ENCODE measurements at regions not wholly inside any gene's neighbourhood (a gene's known extent, or its start where the extent isn't known, plus 50 kb on each side); places are given as distances from the start of the nearest gene placed in this dataset.

DNA sequence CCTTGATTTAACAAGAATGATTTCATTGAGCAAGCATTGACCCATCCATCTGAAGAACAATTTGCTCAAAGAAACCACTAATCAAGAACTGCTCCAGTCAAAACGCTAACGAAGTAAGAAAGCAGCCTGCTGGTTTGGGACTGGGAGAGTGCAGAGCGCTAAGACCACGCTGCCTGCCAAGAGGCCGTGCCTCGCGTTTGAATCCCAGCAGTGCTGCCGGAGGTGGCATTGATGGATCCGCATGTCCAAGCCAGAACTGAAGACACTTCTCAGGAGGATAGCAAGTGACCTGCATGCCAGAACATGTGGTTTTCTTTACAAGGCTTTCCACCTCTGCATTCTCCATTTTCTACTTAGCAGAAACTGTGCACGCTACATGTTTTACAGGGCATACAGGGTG is 105.2 kb upstream of the FOXC1 start:
- no peak for TF ChIP-seq EZH2 (IDR thresholded peaks at IDR 0.05; ENCODE audit: borderline replicate concordance)
- TF ChIP-seq EZH2phosphoT487 (IDR thresholded peaks at IDR 0.05; ENCODE audit: low read depth, severe bottlenecking, unreplicated experiment): no peak
- TF ChIP-seq, protein P1, sequence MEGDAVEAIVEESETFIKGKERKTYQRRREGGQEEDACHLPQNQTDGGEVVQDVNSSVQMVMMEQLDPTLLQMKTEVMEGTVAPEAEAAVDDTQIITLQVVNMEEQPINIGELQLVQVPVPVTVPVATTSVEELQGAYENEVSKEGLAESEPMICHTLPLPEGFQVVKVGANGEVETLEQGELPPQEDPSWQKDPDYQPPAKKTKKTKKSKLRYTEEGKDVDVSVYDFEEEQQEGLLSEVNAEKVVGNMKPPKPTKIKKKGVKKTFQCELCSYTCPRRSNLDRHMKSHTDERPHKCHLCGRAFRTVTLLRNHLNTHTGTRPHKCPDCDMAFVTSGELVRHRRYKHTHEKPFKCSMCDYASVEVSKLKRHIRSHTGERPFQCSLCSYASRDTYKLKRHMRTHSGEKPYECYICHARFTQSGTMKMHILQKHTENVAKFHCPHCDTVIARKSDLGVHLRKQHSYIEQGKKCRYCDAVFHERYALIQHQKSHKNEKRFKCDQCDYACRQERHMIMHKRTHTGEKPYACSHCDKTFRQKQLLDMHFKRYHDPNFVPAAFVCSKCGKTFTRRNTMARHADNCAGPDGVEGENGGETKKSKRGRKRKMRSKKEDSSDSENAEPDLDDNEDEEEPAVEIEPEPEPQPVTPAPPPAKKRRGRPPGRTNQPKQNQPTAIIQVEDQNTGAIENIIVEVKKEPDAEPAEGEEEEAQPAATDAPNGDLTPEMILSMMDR (IDR thresholded peaks at IDR 0.05; ENCODE audit: poor library complexity): no peak
- H2AFZ ChIP-seq: no peak overlapping the region
- no peaks in the 10 kb centered on the region for H3K36me3 ChIP-seq (replicated peaks; ENCODE audit: insufficient read depth, low read depth)
- no peaks in the 10 kb centered on the region for H3K9me3 ChIP-seq (ENCODE audit: low read depth)
- no peaks in the 10 kb centered on the region for H4K20me1 ChIP-seq (ENCODE audit: insufficient read depth, poor library complexity, severe bottlenecking)
- no peak for DNase-seq (ENCODE audit: low spot score)
- WGBS (ENCODE audit: low lambda C conversion rate, missing lambda C conversion rate): 70% methylated on average over 10 of the region's 10 CpGs
- peaks cover 5% of the 10 kb centered on the region for H3K4me1 ChIP-seq (ENCODE audit: insufficient read depth)
- H3K4me3 ChIP-seq: no peak overlapping the region
- peak overlapping the region; percentile 28 for H3K27ac ChIP-seq
- H3K9me2 ChIP-seq (replicated peaks; ENCODE audit: insufficient read depth): no peaks in the 10 kb centered on the region
- no peak overlapping the region for H3K4me2 ChIP-seq
- no peaks in the 10 kb centered on the region for H3K79me2 ChIP-seq
- H3K27me3 ChIP-seq: peaks cover 14% of the 10 kb centered on the region

DNA sequence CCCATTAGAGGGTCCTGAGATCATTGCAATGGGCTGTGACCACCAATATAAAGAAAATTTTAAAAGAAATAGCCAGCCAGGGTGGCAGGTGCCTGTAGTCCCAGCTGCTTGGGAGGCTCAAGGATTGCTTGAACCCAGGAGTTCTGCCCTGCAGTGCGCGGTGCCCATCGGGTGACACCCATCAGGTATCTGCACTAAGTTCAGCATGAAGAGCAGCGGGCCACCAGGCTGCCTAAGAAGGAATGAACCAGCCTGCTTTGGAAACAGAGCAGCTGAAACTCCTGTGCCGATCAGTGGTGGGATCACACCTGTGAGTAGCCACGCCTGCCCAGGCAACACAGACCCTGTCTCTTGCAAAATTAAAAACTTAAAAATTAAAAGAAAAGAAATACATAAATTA is 102.5 kb upstream of the FOXC1 start:
- no peaks in the 10 kb centered on the region for H3K36me3 ChIP-seq (replicated peaks; ENCODE audit: insufficient read depth, low read depth)
- H3K9me2 ChIP-seq (replicated peaks; ENCODE audit: insufficient read depth): no peaks in the 10 kb centered on the region
- no peak overlapping the region for H3K27ac ChIP-seq
- peaks cover 5% of the 10 kb centered on the region for H3K4me1 ChIP-seq (ENCODE audit: insufficient read depth)
- H3K4me2 ChIP-seq: no peak overlapping the region
- no peak overlapping the region for H2AFZ ChIP-seq
- no peaks in the 10 kb centered on the region for H3K79me2 ChIP-seq
- H3K27me3 ChIP-seq: peaks cover 14% of the 10 kb centered on the region
- no peaks in the 10 kb centered on the region for H4K20me1 ChIP-seq (ENCODE audit: insufficient read depth, poor library complexity, severe bottlenecking)
- TF ChIP-seq EZH2 (IDR thresholded peaks at IDR 0.05; ENCODE audit: borderline replicate concordance) (no peak), EZH2phosphoT487 (IDR thresholded peaks at IDR 0.05; ENCODE audit: low read depth, severe bottlenecking, unreplicated experiment) (no peak)
- TF ChIP-seq, protein P1 (IDR thresholded peaks at IDR 0.05; ENCODE audit: poor library complexity): no peak
- no peak overlapping the region for H3K4me3 ChIP-seq
- H3K9me3 ChIP-seq (ENCODE audit: low read depth): no peaks in the 10 kb centered on the region
- no peak for DNase-seq (ENCODE audit: low spot score)
- WGBS (ENCODE audit: low lambda C conversion rate, missing lambda C conversion rate): 97% methylated on average over 6 of the region's 6 CpGs

DNA sequence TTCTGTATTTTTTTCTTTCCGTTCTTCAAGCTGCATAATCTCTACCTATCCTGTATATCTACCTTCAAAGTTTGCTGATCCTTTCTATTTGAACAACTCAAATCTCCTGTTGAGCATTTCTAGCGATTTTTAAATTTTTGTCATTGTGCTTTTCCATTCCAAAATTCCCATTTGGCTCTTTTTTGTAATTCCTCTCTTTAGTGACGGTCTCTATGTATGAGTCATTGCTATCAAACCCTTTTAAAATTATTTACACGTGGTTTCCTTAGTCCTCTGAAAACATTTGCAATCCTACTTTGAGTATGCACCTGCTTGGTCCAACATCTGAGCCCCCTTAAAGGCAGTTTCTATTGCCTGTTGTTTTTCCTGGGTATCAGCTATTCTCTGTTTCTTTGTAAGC is 100.5 kb upstream of the FOXC1 start:
- Histone ChIP-seq H3K9me3 (ENCODE audit: low read depth) (no peaks in the 10 kb centered on the region), H3K27me3 (peaks cover 14% of the 10 kb centered on the region), H3K4me2 (no peak overlapping the region), H3K4me3 (no peak overlapping the region), H3K27ac (no peak overlapping the region), H3K9me2 (replicated peaks; ENCODE audit: insufficient read depth) (no peaks in the 10 kb centered on the region), H3K36me3 (replicated peaks; ENCODE audit: insufficient read depth, low read depth) (no peaks in the 10 kb centered on the region), H3K4me1 (ENCODE audit: insufficient read depth) (peaks cover 13% of the 10 kb centered on the region), H3K79me2 (no peaks in the 10 kb centered on the region), H2AFZ (no peak overlapping the region), H4K20me1 (ENCODE audit: insufficient read depth, poor library complexity, severe bottlenecking) (no peaks in the 10 kb centered on the region)
- 87% methylated on average over 4 of the region's 4 CpGs for WGBS (ENCODE audit: low lambda C conversion rate, missing lambda C conversion rate)
- no peak for DNase-seq (ENCODE audit: low spot score)
- TF ChIP-seq, protein P1 (IDR thresholded peaks at IDR 0.05; ENCODE audit: poor library complexity): no peak
- TF ChIP-seq EZH2 (IDR thresholded peaks at IDR 0.05; ENCODE audit: borderline replicate concordance) (no peak), EZH2phosphoT487 (IDR thresholded peaks at IDR 0.05; ENCODE audit: low read depth, severe bottlenecking, unreplicated experiment) (no peak)

DNA sequence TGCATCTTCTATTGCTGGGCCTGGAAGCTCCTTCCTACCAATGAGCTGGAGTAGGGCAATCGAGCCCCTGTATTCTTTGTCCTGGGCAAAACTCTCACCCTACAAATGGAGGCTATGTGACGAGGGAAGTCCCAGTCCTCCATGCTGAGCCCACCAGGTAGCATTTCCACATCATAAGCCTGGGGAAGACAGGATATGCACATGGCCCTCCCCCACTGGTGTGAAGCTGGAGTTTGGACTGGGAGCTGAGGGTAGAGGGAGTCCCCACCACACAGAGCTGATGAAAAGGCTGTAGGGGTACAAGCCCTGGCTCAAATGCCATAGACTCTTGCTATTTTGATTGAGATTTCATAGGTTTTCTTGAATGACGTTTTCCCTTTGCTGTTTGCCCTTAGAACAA is 99.5 kb upstream of the FOXC1 start:
- Histone ChIP-seq H3K4me2 (no peak overlapping the region), H3K36me3 (replicated peaks; ENCODE audit: insufficient read depth, low read depth) (no peaks in the 10 kb centered on the region), H3K9me2 (replicated peaks; ENCODE audit: insufficient read depth) (no peaks in the 10 kb centered on the region), H2AFZ (no peak overlapping the region), H3K27me3 (peaks cover 7% of the 10 kb centered on the region), H3K4me3 (no peak overlapping the region), H3K27ac (no peak overlapping the region), H3K79me2 (no peaks in the 10 kb centered on the region), H3K9me3 (ENCODE audit: low read depth) (no peaks in the 10 kb centered on the region), H3K4me1 (ENCODE audit: insufficient read depth) (peaks cover 10% of the 10 kb centered on the region), H4K20me1 (ENCODE audit: insufficient read depth, poor library complexity, severe bottlenecking) (no peaks in the 10 kb centered on the region)
- TF ChIP-seq EZH2 (IDR thresholded peaks at IDR 0.05; ENCODE audit: borderline replicate concordance) (no peak), EZH2phosphoT487 (IDR thresholded peaks at IDR 0.05; ENCODE audit: low read depth, severe bottlenecking, unreplicated experiment) (no peak)
- TF ChIP-seq, protein P1 (IDR thresholded peaks at IDR 0.05; ENCODE audit: poor library complexity): no peak
- 83% methylated on average over 3 of the region's 3 CpGs for WGBS (ENCODE audit: low lambda C conversion rate, missing lambda C conversion rate)
- DNase-seq (ENCODE audit: low spot score): no peak
